PC-3 (cell line): ENCODE measurements at regions not wholly inside any gene's neighbourhood (a gene's known extent, or its start where the extent isn't known, plus 50 kb on each side); places are given as distances from the start of the nearest gene placed in this dataset.
A peak's percentile ranks its signal among the peaks of the same experiment; 100 is the strongest.

Experiments
- ATAC-seq: fragments of 200-7000 bp; cut with Tn5 transposase; 2 replicates; pipeline ENCODE4 v1.9.1; 2020; ENCODE audit warnings: mild to moderate bottlenecking, moderate library complexity
- BruUV-seq: library from RNA; stranded (reverse); fragments of 400-500 nt; replicated peaks from 2 replicates; lab custom pipeline; 2021; lab: Mats Ljungman, UMichigan
- CTCF ChIA-PET: fragments of 300-600 bp; sonication (Branson Sonifier 250); formaldehyde crosslinking; loops from one replicate; lab custom pipeline; 2022; ENCODE audit warnings: antibody characterized with exemption; lab: Charles Lee
- POLR2A ChIA-PET: fragments of 300-600 bp; sonication (Branson Sonifier 250); formaldehyde crosslinking; loops from one replicate; lab custom pipeline; 2022; ENCODE audit warnings: antibody characterized with exemption; ENCODE audit not compliant: unreplicated experiment; lab: Charles Lee
- DNase-seq: peaks from one replicate; pipeline ENCODE4 v3.0.0-alpha.2; 2015
- H2AFZ ChIP-seq: fragments of 300-600 bp; sonication (generic); 2 replicates; pipeline ENCODE4 v1.6.0; 2016; ENCODE audit warnings: antibody characterized with exemption, low read length
- H3F3A ChIP-seq: fragments of 300-600 bp; sonication (generic); one replicate; pipeline ENCODE4 v1.6.0; 2017; ENCODE audit warnings: antibody characterized with exemption, low read length, control low read depth, mild to moderate bottlenecking; ENCODE audit not compliant: unreplicated experiment
- H3K27ac ChIP-seq: fragments of 300-600 bp; sonication (generic); 2 replicates; pipeline ENCODE4 v1.5.1; 2016; ENCODE audit warnings: mild to moderate bottlenecking, low read length
- H3K27me3 ChIP-seq: fragments of 300-600 bp; sonication (generic); 2 replicates; pipeline ENCODE4 v1.6.1; 2016; ENCODE audit warnings: low read length, mixed read lengths
- H3K36me3 ChIP-seq: fragments of 300-600 bp; sonication (generic); 2 replicates; pipeline ENCODE4 v1.6.1; 2016; ENCODE audit warnings: low read depth, mixed run types, low read length, mixed read lengths
- H3K4me1 ChIP-seq: fragments of 300-600 bp; sonication (generic); 2 replicates; pipeline ENCODE4 v1.5.1; 2016; ENCODE audit warnings: low read length; ENCODE audit not compliant: insufficient read depth
- H3K4me2 ChIP-seq: fragments of 300-600 bp; sonication (generic); 2 replicates; pipeline ENCODE4 v1.6.0; 2016; ENCODE audit warnings: low read length
- H3K4me3 ChIP-seq: fragments of 300-600 bp; sonication (generic); 2 replicates; pipeline ENCODE4 v1.5.1; 2016; ENCODE audit warnings: mild to moderate bottlenecking, low read length, mixed read lengths
- H3K79me2 ChIP-seq: fragments of 300-600 bp; sonication (generic); 2 replicates; pipeline ENCODE4 v1.6.1; 2017; ENCODE audit warnings: low read length, mixed read lengths
- H3K9ac ChIP-seq: fragments of 300-600 bp; sonication (generic); 2 replicates; pipeline ENCODE4 v1.6.0; 2016; ENCODE audit warnings: mild to moderate bottlenecking, low read length
- H3K9me2 ChIP-seq: fragments of 300-600 bp; sonication (generic); replicated peaks from 2 replicates; pipeline ENCODE4 v1.6.1; 2016; ENCODE audit warnings: mixed run types, low read length, mixed read lengths
- H3K9me3 ChIP-seq: fragments of 300-600 bp; sonication (generic); 2 replicates; pipeline ENCODE4 v1.6.1; 2016; ENCODE audit warnings: low read length, mixed read lengths
- H4K20me1 ChIP-seq: fragments of 300-600 bp; sonication (generic); 2 replicates; pipeline ENCODE4 v1.6.1; 2016; ENCODE audit warnings: low read length, mixed read lengths
- EZH2 ChIP-seq: fragments of 300-600 bp; sonication (generic); IDR thresholded peaks from one replicate; pipeline ENCODE4 v1.6.1; 2017; ENCODE audit warnings: antibody characterized with exemption, mild to moderate bottlenecking, low read length; ENCODE audit not compliant: unreplicated experiment
- EZH2phosphoT487 ChIP-seq: fragments of 300-600 bp; sonication (generic); IDR thresholded peaks from 2 replicates; pipeline ENCODE4 v1.6.1; 2018; ENCODE audit warnings: mild to moderate bottlenecking, antibody characterized with exemption, low read length, borderline replicate concordance
- intact Hi-C: fragments of 100-400 bp; cut with micrococcal nuclease; formaldehyde crosslinking; loops from 2 replicates; pipeline ENCODE4 v1.9.0; 2023
- TF ChIP-seq, protein P1 (sequence below): fragments of 300-600 bp; sonication (generic); conservative IDR thresholded peaks from 2 replicates; pipeline ENCODE4 v1.5.1; 2017; ENCODE audit warnings: antibody characterized with exemption, low read depth, mild to moderate bottlenecking, low read length

DNA sequence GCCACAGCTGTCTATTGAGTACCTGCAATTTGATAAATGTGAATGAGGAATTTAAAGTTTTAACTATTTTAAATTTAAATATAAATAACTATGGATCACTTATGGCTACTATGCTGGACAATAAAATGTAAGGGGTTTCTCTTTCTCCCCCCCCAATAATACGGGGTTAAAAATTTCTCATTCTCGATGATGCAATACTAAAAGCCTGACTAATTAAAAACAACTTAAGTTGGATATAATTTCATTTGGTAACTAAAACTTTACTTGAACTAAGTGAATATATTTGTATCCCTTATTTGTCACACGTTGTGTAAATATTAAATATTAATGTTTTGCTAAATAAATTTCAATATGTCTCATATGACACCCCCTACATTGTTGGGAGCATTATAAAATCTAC is 297.3 kb downstream of the GRB14 start:
- Histone ChIP-seq H3K27me3 (no peaks in the 10 kb centered on the region; the same call in 1 of the 2 replicates), H2AFZ (no peak overlapping the region), H3K9me2 (no peaks in the 10 kb centered on the region), H3K4me1 (no peaks in the 10 kb centered on the region), H3K27ac (no peak overlapping the region), H3K4me3 (no peak overlapping the region), H4K20me1 (no peaks in the 10 kb centered on the region), H3F3A (no peaks in the 10 kb centered on the region), H3K9ac (no peak overlapping the region), H3K9me3 (no peaks in the 10 kb centered on the region), H3K36me3 (no peaks in the 10 kb centered on the region), H3K79me2 (no peaks in the 10 kb centered on the region), H3K4me2 (no peak overlapping the region)
- TF ChIP-seq EZH2 (no peak), EZH2phosphoT487 (no peak)
- TF ChIP-seq, protein P1, sequence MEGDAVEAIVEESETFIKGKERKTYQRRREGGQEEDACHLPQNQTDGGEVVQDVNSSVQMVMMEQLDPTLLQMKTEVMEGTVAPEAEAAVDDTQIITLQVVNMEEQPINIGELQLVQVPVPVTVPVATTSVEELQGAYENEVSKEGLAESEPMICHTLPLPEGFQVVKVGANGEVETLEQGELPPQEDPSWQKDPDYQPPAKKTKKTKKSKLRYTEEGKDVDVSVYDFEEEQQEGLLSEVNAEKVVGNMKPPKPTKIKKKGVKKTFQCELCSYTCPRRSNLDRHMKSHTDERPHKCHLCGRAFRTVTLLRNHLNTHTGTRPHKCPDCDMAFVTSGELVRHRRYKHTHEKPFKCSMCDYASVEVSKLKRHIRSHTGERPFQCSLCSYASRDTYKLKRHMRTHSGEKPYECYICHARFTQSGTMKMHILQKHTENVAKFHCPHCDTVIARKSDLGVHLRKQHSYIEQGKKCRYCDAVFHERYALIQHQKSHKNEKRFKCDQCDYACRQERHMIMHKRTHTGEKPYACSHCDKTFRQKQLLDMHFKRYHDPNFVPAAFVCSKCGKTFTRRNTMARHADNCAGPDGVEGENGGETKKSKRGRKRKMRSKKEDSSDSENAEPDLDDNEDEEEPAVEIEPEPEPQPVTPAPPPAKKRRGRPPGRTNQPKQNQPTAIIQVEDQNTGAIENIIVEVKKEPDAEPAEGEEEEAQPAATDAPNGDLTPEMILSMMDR = no peak
- no peak for DNase-seq
- intact Hi-C loops = no loop called here
- no peak for ATAC-seq
- CTCF ChIA-PET = no interaction called here
- POLR2A ChIA-PET = no interaction called here
- BruUV-seq = no TSS peak

DNA sequence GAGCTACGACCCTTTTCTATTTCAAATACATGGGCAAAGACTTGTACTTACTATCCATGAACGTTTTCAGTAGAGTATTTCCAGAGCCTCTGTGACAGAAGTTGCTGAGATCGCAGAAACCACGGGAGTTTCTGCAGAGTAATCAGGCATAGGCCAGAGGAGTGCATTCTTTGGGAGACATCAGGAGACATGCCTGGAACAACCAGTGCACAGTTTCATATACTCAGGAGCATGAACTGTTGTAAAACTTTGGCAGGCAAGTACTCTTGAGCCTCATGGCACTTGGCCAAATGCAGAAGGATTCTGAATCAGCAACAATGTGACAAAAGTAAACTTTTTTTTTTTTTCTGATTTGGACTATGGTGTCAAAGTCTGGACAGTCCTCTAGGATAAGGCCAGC is 307.1 kb downstream of the GRB14 start:
- CTCF ChIA-PET = no interaction called here
- H3K9me2 ChIP-seq = no peaks in the 10 kb centered on the region
- no peaks in the 10 kb centered on the region for H4K20me1 ChIP-seq
- no peak for ATAC-seq
- intact Hi-C loops = no loop called here
- no TSS peak for BruUV-seq
- H3K9ac ChIP-seq = no peak overlapping the region
- no peaks in the 10 kb centered on the region for H3K79me2 ChIP-seq
- no peaks in the 10 kb centered on the region for H3K36me3 ChIP-seq
- H3K4me2 ChIP-seq = no peak overlapping the region
- peak; percentile 14 for DNase-seq
- no peaks in the 10 kb centered on the region for H3F3A ChIP-seq
- POLR2A ChIA-PET = no interaction called here
- H3K27me3 ChIP-seq = peaks cover 5% of the 10 kb centered on the region
- no peaks in the 10 kb centered on the region for H3K4me1 ChIP-seq
- H2AFZ ChIP-seq = no peak overlapping the region
- H3K27ac ChIP-seq = no peak overlapping the region
- no peaks in the 10 kb centered on the region for H3K9me3 ChIP-seq
- no peak overlapping the region for H3K4me3 ChIP-seq
- no peak for TF ChIP-seq EZH2
- no peak for TF ChIP-seq EZH2phosphoT487
- TF ChIP-seq, protein P1 = no peak

DNA sequence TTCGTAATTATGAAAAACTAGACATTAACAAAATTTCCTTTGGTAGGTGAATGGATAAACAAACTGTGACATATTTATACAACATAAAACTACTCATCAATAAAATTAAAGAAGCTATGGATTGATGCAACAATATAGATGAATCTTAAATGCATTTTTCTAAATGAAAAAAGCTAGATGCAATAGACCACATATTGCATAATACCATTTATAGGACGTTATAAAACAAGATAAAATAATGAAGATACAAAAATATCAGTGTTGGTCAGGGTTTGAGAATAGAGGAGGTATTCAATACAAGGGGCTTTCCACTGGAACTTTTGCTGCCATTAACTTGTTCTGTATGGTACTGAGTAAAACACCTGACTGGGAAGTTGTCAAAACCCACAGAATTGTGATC is 314.4 kb downstream of the GRB14 start:
- no peak overlapping the region for H3K27ac ChIP-seq
- no peaks in the 10 kb centered on the region for H3K9me3 ChIP-seq
- H3K4me2 ChIP-seq = no peak overlapping the region
- H3K4me3 ChIP-seq = no peak overlapping the region
- H3K9me2 ChIP-seq = no peaks in the 10 kb centered on the region
- BruUV-seq = no TSS peak
- ChIA-PET POLR2A (no interaction called here), CTCF (no interaction called here)
- no peaks in the 10 kb centered on the region for H3K4me1 ChIP-seq
- intact Hi-C loops = no loop called here
- DNase-seq = no peak
- no peaks in the 10 kb centered on the region for H3K36me3 ChIP-seq
- no peak for ATAC-seq
- peaks cover 26% of the 10 kb centered on the region for H3K27me3 ChIP-seq
- no peaks in the 10 kb centered on the region for H3K79me2 ChIP-seq
- TF ChIP-seq EZH2 = no peak
- TF ChIP-seq EZH2phosphoT487 = no peak
- TF ChIP-seq, protein P1 = no peak
- H2AFZ ChIP-seq = no peak overlapping the region
- H4K20me1 ChIP-seq = no peaks in the 10 kb centered on the region
- H3K9ac ChIP-seq = no peak overlapping the region
- H3F3A ChIP-seq = no peaks in the 10 kb centered on the region
